K562 (cell line): ENCODE measurements at regions not wholly inside any gene's neighbourhood (a gene's known extent, or its start where the extent isn't known, plus 50 kb on each side); places are given as distances from the start of the nearest gene placed in this dataset.

ENCODE experiments used
- BCLAF1 ChIP-seq, 2 experiments: fragments of 450-650 bp in 1 of 2; IDR thresholded peaks; 2 replicates each; pipeline ENCODE4 v1.6.1; 2011 to 2017; ENCODE audit warnings: low read depth in 2 of 2, antibody characterized with exemption in 1 of 2, borderline replicate concordance in 1 of 2, low read length in 1 of 2, mild to moderate bottlenecking in 1 of 2, mixed read lengths in 1 of 2; ENCODE audit not compliant: control insufficient read depth in 1 of 2
- CEBPG ChIP-seq, 3 experiments: fragments of 200-800 bp in 1 of 3; sonication (Bioruptor generic) in 1 of 3; sonication (generic) in 1 of 3; formaldehyde crosslinking in 1 of 3; IDR thresholded peaks in 2 of 3; conservative IDR thresholded peaks in 1 of 3; 2 replicates each; pipeline versions ENCODE4 v1.6.1 to v1.8.0; 2016 to 2022; ENCODE audit warnings: missing compliant biosample characterization in 2 of 3, missing genetic modification characterization in 2 of 3, mild to moderate bottlenecking in 1 of 3, missing genetic modification reagents in 1 of 3
- DPF2 ChIP-seq: fragments of 450-650 bp; IDR thresholded peaks from 2 replicates; pipeline ENCODE4 v1.6.1; 2016
- ELF2 ChIP-seq: fragments of 250-450 bp; sonication (Bioruptor Pico); IDR thresholded peaks from 2 replicates; pipeline ENCODE4 v1.5.0; 2021; ENCODE audit warnings: mild to moderate bottlenecking
- ELK3 ChIP-seq: fragments of 450-650 bp; formaldehyde crosslinking; IDR thresholded peaks from 2 replicates; pipeline ENCODE4 v1.4.0; 2020; ENCODE audit warnings: mild to moderate bottlenecking
- EP300 ChIP-seq: IDR thresholded peaks from 2 replicates; pipeline ENCODE4 v1.6.1; 2012; ENCODE audit warnings: low read length, improper control_type of control experiment
- FOS ChIP-seq: IDR thresholded peaks from 3 replicates; pipeline ENCODE4 v1.6.1; 2011; ENCODE audit not compliant: insufficient read length; ENCODE audit errors: extremely low read depth
- GABPB2 ChIP-seq: fragments of 250-450 bp; sonication (Bioruptor Pico); conservative IDR thresholded peaks from 2 replicates; pipeline ENCODE4 v1.5.1; 2021; ENCODE audit warnings: mild to moderate bottlenecking
- HDAC6 ChIP-seq: IDR thresholded peaks from 2 replicates; pipeline ENCODE4 v1.6.1; 2012; ENCODE audit warnings: low read depth, mild to moderate bottlenecking, control low read depth, inconsistent platforms, low read length, moderate library complexity
- ILF3 ChIP-seq: fragments of 450-650 bp; IDR thresholded peaks from 2 replicates; pipeline ENCODE4 v1.6.1; 2018; ENCODE audit warnings: antibody characterized with exemption, mild to moderate bottlenecking, moderate library complexity, borderline replicate concordance
- RBM14 ChIP-seq: fragments of 200-400 bp; formaldehyde crosslinking; IDR thresholded peaks from 2 replicates; pipeline ENCODE4 v1.6.1; 2018; ENCODE audit warnings: low read depth, mild to moderate bottlenecking, low read length, moderate library complexity, borderline replicate concordance; ENCODE audit not compliant: insufficient read depth
- RNF2 ChIP-seq: sonication (generic); IDR thresholded peaks from 2 replicates; pipeline ENCODE4 v1.6.1; 2016
- SRSF9 ChIP-seq: fragments of 200-400 bp; formaldehyde crosslinking; IDR thresholded peaks from 2 replicates; pipeline ENCODE4 v1.6.1; 2017; ENCODE audit warnings: low read depth, low read length, borderline replicate concordance
- ZBTB17 ChIP-seq: fragments of 450-650 bp; formaldehyde crosslinking; IDR thresholded peaks from 2 replicates; pipeline ENCODE4 v1.4.0; 2020; ENCODE audit warnings: mild to moderate bottlenecking
- ZEB2 ChIP-seq: fragments of 450-650 bp; IDR thresholded peaks from 2 replicates; pipeline ENCODE4 v1.6.1; 2016
- ZNF121 ChIP-seq: sonication (generic); formaldehyde crosslinking; conservative IDR thresholded peaks from 2 replicates; pipeline ENCODE4 v1.8.0; 2022; ENCODE audit warnings: missing genetic modification reagents
- ZNF224 ChIP-seq: sonication (generic); formaldehyde crosslinking; IDR thresholded peaks from 2 replicates; pipeline ENCODE4 v1.8.0; 2022; ENCODE audit warnings: mild to moderate bottlenecking, missing genetic modification reagents
- ZNF232 ChIP-seq: sonication (generic); formaldehyde crosslinking; IDR thresholded peaks from 2 replicates; pipeline ENCODE4 v1.8.0; 2022; ENCODE audit warnings: mild to moderate bottlenecking, missing genetic modification reagents
- ZNF395 ChIP-seq: fragments of 200-800 bp; sonication (Bioruptor generic); IDR thresholded peaks from 2 replicates; pipeline ENCODE4 v1.6.1; 2017; ENCODE audit warnings: missing genetic modification characterization, missing compliant biosample characterization
- ZNF444 ChIP-seq: fragments of 250-450 bp; sonication (Bioruptor Pico); IDR thresholded peaks from 2 replicates; pipeline ENCODE4 v1.4.0; 2020; ENCODE audit warnings: mild to moderate bottlenecking, moderate library complexity
- ZNF561 ChIP-seq: fragments of 450-650 bp; formaldehyde crosslinking; conservative IDR thresholded peaks from 2 replicates; pipeline ENCODE4 v1.4.0; 2020; ENCODE audit warnings: mild to moderate bottlenecking, moderate library complexity
- ZNF699 ChIP-seq: fragments of 250-450 bp; sonication (Bioruptor Pico); IDR thresholded peaks from 2 replicates; pipeline ENCODE4 v1.8.0; 2021; ENCODE audit warnings: mild to moderate bottlenecking, moderate library complexity; ENCODE audit not compliant: insufficient replicate concordance
- ZNF717 ChIP-seq: fragments of 250-450 bp; sonication (Bioruptor Pico); IDR thresholded peaks from 2 replicates; pipeline ENCODE4 v1.5.0; 2021

- TF ChIP-seq ILF3: no peak
- TF ChIP-seq ELF2: peak; percentile 92
- peak; percentile 96 for TF ChIP-seq ZBTB17
- no peak for TF ChIP-seq DPF2
- TF ChIP-seq ZEB2: no peak
- no peak for TF ChIP-seq SRSF9
- no peak for TF ChIP-seq ZNF699 (CRISPR knock-in tag)
- TF ChIP-seq ZNF121 (CRISPR knock-in tag): no peak
- no peak for TF ChIP-seq CEBPG (CRISPR knock-in tag; IDR thresholded peaks at IDR 0.05)
- 0 out of 4 replicates have a peak, but pooled peaks of 1 of the 2 experiments have one; percentile 6 for TF ChIP-seq CEBPG (tag; conservative IDR thresholded peaks at IDR 0.05 in 1 of 2, IDR thresholded peaks at IDR 0.05 in 1 of 2)
- peak; percentile 97 for TF ChIP-seq ZNF444 (CRISPR knock-in tag)
- TF ChIP-seq RNF2: no peak
- TF ChIP-seq RBM14: no peak
- TF ChIP-seq ZNF717 (CRISPR knock-in tag): peak; percentile 79; the same call in 1 of the 2 replicates
- no peak for TF ChIP-seq FOS
- no peak for TF ChIP-seq BCLAF1 (IDR thresholded peaks at IDR 0.05; ENCODE audit: borderline replicate concordance in 1 of 2, control insufficient read depth in 1 of 2, low read depth in 2 of 2, low read length in 1 of 2)
- TF ChIP-seq ZNF232 (CRISPR knock-in tag): no peak
- TF ChIP-seq ZNF395 (CRISPR knock-in tag): peak; percentile 99
- TF ChIP-seq ELK3 (CRISPR knock-in tag): peak; percentile 95
- TF ChIP-seq ZNF561 (CRISPR knock-in tag): peak; percentile 90; the same call in 1 of the 2 replicates
- no peak for TF ChIP-seq ZNF224 (CRISPR knock-in tag)
- TF ChIP-seq GABPB2 (CRISPR knock-in tag): no peak; the same call in 1 of the 2 replicates
- TF ChIP-seq EP300: no peak
- no peak for TF ChIP-seq HDAC6
Measured at GRCh38 chr6:15904651-15905376, 224.1 kb upstream of the MYLIP start (continued).
